ENCODE measurements at regions not wholly inside any gene's neighbourhood (a gene's known extent, or its start where the extent isn't known, plus 50 kb on each side); places are given as distances from the start of the nearest gene placed in this dataset.

DNA sequence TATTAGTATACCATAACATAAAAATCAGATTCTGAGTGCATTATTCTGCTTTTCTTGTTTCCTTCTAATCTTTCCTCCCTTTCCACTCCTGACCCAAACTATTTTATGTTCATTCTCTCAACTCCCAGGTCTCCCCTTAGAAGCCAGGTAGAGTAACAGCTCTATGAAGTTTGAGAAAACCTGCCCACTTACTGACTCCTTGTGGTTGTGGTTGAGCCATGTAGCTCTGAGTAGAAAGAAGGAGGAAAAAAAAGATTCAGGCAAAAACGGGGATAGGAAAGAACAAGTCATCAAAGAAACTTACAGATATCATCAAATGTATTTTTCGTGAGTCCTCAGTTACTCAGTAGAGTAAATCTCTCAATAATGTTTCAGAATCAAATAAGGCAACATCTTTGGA is 216.7 kb downstream of the PMP22 start:
- TF ChIP-seq, protein P1, sequence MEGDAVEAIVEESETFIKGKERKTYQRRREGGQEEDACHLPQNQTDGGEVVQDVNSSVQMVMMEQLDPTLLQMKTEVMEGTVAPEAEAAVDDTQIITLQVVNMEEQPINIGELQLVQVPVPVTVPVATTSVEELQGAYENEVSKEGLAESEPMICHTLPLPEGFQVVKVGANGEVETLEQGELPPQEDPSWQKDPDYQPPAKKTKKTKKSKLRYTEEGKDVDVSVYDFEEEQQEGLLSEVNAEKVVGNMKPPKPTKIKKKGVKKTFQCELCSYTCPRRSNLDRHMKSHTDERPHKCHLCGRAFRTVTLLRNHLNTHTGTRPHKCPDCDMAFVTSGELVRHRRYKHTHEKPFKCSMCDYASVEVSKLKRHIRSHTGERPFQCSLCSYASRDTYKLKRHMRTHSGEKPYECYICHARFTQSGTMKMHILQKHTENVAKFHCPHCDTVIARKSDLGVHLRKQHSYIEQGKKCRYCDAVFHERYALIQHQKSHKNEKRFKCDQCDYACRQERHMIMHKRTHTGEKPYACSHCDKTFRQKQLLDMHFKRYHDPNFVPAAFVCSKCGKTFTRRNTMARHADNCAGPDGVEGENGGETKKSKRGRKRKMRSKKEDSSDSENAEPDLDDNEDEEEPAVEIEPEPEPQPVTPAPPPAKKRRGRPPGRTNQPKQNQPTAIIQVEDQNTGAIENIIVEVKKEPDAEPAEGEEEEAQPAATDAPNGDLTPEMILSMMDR (IDR thresholded peaks at IDR 0.05; ENCODE audit: low read depth, low read length) = no peak
- no peak for TF ChIP-seq EZH2phosphoT487 (IDR thresholded peaks at IDR 0.05; ENCODE audit: low read depth)
